Endothelial cell (in vitro differentiated cells): ENCODE measurements at regions not wholly inside any gene's neighbourhood (a gene's known extent, or its start where the extent isn't known, plus 50 kb on each side); places are given as distances from the start of the nearest gene placed in this dataset.

Experiments used
- DNase-seq: peaks from one replicate; pipeline ENCODE4 v3.0.0; 2021; ENCODE audit warnings: low spot score
- H3K27ac Mint-ChIP-seq: one replicate; pipeline ENCODE4 v1.8.0; 2021; ENCODE audit warnings: mixed read lengths, inconsistent platforms; ENCODE audit not compliant: unreplicated experiment
- H3K27me3 Mint-ChIP-seq: one replicate; pipeline ENCODE4 v1.8.0; 2021; ENCODE audit warnings: mild to moderate bottlenecking, moderate library complexity, mixed read lengths, inconsistent platforms; ENCODE audit not compliant: unreplicated experiment
- H3K36me3 Mint-ChIP-seq: one replicate; pipeline ENCODE4 v1.8.0; 2021; ENCODE audit warnings: mild to moderate bottlenecking, low read depth, mixed read lengths, inconsistent platforms; ENCODE audit not compliant: unreplicated experiment
- H3K4me1 Mint-ChIP-seq: one replicate; pipeline ENCODE4 v1.8.0; 2021; ENCODE audit warnings: mild to moderate bottlenecking, mixed read lengths, inconsistent platforms; ENCODE audit not compliant: unreplicated experiment
- H3K4me3 Mint-ChIP-seq: one replicate; pipeline ENCODE4 v1.8.0; 2021; ENCODE audit warnings: mild to moderate bottlenecking, mixed read lengths, inconsistent platforms; ENCODE audit not compliant: unreplicated experiment
- H3K9me3 Mint-ChIP-seq: one replicate; pipeline ENCODE4 v1.8.0; 2021; ENCODE audit warnings: mixed read lengths, inconsistent platforms; ENCODE audit not compliant: unreplicated experiment
- CTCF ChIP-seq: fragments of 200-600 bp; sonication (generic); IDR thresholded peaks from one replicate; pipeline ENCODE4 v1.5.0; 2021; ENCODE audit warnings: antibody characterized with exemption; ENCODE audit not compliant: unreplicated experiment

GRCh38 chr13:40161351-40161810 is 505.1 kb downstream of the FOXO1 start:
- Mint-ChIP-seq H3K9me3 (no peaks in the 10 kb centered on the region), H3K27ac (no peak overlapping the region), H3K4me3 (no peak overlapping the region), H3K36me3 (no peaks in the 10 kb centered on the region), H3K4me1 (no peaks in the 10 kb centered on the region), H3K27me3 (peaks cover 7% of the 10 kb centered on the region)
- no peak for DNase-seq
- TF ChIP-seq CTCF = no peak

- TF ChIP-seq CTCF = no peak
These were observed 504.5 kb downstream of the FOXO1 start for GRCh38 chr13:40161931-40162330.

GRCh38 chr13:40163066-40164000 is 503.1 kb downstream of the FOXO1 start:
- no peaks in the 10 kb centered on the region for H3K9me3 Mint-ChIP-seq
- H3K27ac Mint-ChIP-seq = no peak overlapping the region
- H3K36me3 Mint-ChIP-seq = no peaks in the 10 kb centered on the region
- no peaks in the 10 kb centered on the region for H3K4me1 Mint-ChIP-seq
- H3K4me3 Mint-ChIP-seq = no peak overlapping the region
- no peak for TF ChIP-seq CTCF
- peaks cover 7% of the 10 kb centered on the region for H3K27me3 Mint-ChIP-seq
- no peak for DNase-seq

More at GRCh38 chr13:40161931-40162330, 504.5 kb downstream of the FOXO1 start:
- no peak for DNase-seq
- Mint-ChIP-seq H3K27ac (no peak overlapping the region), H3K36me3 (no peaks in the 10 kb centered on the region), H3K4me3 (no peak overlapping the region), H3K9me3 (no peaks in the 10 kb centered on the region), H3K27me3 (peaks cover 7% of the 10 kb centered on the region), H3K4me1 (no peaks in the 10 kb centered on the region)

GRCh38 chr13:40164133-40164532 is 502.3 kb downstream of the FOXO1 start:
- no peak for TF ChIP-seq CTCF
- no peaks in the 10 kb centered on the region for H3K36me3 Mint-ChIP-seq
- peaks cover 5% of the 10 kb centered on the region for H3K27me3 Mint-ChIP-seq
- H3K4me1 Mint-ChIP-seq = no peaks in the 10 kb centered on the region
- no peak for DNase-seq
- no peak overlapping the region for H3K27ac Mint-ChIP-seq
- H3K9me3 Mint-ChIP-seq = no peaks in the 10 kb centered on the region
- no peak overlapping the region for H3K4me3 Mint-ChIP-seq

- peaks cover 5% of the 10 kb centered on the region for H3K27me3 Mint-ChIP-seq
- no peaks in the 10 kb centered on the region for H3K36me3 Mint-ChIP-seq
- H3K27ac Mint-ChIP-seq = no peak overlapping the region
- no peaks in the 10 kb centered on the region for H3K4me1 Mint-ChIP-seq
- no peak for TF ChIP-seq CTCF
- no peak for DNase-seq
- H3K9me3 Mint-ChIP-seq = no peaks in the 10 kb centered on the region
- no peak overlapping the region for H3K4me3 Mint-ChIP-seq
These were observed 501.0 kb downstream of the FOXO1 start for GRCh38 chr13:40165316-40165932.
